ENCODE measurements at regions not wholly inside any gene's neighbourhood (a gene's known extent, or its start where the extent isn't known, plus 50 kb on each side); places are given as distances from the start of the nearest gene placed in this dataset.

GRCh38 chr5:124596595-124597421, 149.6 kb downstream of the ZNF608 start (continued):
- TF ChIP-seq PCBP2 (optimal IDR thresholded peaks at IDR 0.05; ENCODE audit: low read depth, low read length, poor library complexity, severe bottlenecking), result no peak
- TF ChIP-seq RBM22 (optimal IDR thresholded peaks at IDR 0.05; ENCODE audit: low read length), result no peak
- TF ChIP-seq, protein P1, sequence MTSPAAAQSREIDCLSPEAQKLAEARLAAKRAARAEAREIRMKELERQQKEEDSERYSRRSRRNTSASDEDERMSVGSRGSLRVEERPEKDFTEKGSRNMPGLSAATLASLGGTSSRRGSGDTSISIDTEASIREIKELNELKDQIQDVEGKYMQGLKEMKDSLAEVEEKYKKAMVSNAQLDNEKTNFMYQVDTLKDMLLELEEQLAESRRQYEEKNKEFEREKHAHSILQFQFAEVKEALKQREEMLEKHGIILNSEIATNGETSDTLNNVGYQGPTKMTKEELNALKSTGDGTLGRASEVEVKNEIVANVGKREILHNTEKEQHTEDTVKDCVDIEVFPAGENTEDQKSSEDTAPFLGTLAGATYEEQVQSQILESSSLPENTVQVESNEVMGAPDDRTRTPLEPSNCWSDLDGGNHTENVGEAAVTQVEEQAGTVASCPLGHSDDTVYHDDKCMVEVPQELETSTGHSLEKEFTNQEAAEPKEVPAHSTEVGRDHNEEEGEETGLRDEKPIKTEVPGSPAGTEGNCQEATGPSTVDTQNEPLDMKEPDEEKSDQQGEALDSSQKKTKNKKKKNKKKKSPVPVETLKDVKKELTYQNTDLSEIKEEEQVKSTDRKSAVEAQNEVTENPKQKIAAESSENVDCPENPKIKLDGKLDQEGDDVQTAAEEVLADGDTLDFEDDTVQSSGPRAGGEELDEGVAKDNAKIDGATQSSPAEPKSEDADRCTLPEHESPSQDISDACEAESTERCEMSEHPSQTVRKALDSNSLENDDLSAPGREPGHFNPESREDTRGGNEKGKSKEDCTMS (CRISPR knock-in tag; conservative IDR thresholded peaks at IDR 0.05), result no peak
- TF ChIP-seq RARA (CRISPR knock-in tag; IDR thresholded peaks at IDR 0.05), result peak; percentile 69
- TF ChIP-seq AKNA (CRISPR knock-in tag; IDR thresholded peaks at IDR 0.05; ENCODE audit: borderline replicate concordance), result no peak
- no peak; the same call in 1 of the 2 replicates for TF ChIP-seq FOXO1 (CRISPR knock-in tag; IDR thresholded peaks at IDR 0.05)
- no peak for TF ChIP-seq ZNF619 (CRISPR knock-in tag; IDR thresholded peaks at IDR 0.05)
- TF ChIP-seq TBL1XR1 (IDR thresholded peaks at IDR 0.05; ENCODE audit: borderline replicate concordance, low read length, partially characterized antibody), result no peak
- no peak for TF ChIP-seq FOXP1 (IDR thresholded peaks at IDR 0.05)
- peak; percentile 49 for TF ChIP-seq FOXP1 (CRISPR knock-in tag; IDR thresholded peaks at IDR 0.05)
- TF ChIP-seq, protein P2, sequence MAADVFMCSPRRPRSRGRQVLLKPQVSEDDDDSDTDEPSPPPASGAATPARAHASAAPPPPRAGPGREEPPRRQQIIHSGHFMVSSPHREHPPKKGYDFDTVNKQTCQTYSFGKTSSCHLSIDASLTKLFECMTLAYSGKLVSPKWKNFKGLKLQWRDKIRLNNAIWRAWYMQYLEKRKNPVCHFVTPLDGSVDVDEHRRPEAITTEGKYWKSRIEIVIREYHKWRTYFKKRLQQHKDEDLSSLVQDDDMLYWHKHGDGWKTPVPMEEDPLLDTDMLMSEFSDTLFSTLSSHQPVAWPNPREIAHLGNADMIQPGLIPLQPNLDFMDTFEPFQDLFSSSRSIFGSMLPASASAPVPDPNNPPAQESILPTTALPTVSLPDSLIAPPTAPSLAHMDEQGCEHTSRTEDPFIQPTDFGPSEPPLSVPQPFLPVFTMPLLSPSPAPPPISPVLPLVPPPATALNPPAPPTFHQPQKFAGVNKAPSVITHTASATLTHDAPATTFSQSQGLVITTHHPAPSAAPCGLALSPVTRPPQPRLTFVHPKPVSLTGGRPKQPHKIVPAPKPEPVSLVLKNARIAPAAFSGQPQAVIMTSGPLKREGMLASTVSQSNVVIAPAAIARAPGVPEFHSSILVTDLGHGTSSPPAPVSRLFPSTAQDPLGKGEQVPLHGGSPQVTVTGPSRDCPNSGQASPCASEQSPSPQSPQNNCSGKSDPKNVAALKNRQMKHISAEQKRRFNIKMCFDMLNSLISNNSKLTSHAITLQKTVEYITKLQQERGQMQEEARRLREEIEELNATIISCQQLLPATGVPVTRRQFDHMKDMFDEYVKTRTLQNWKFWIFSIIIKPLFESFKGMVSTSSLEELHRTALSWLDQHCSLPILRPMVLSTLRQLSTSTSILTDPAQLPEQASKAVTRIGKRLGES (CRISPR knock-in tag; IDR thresholded peaks at IDR 0.05; ENCODE audit: borderline replicate concordance), result no peak
- TF ChIP-seq THAP11 (CRISPR knock-in tag; IDR thresholded peaks at IDR 0.05), result peak; percentile 42; the same call in 1 of the 2 replicates
- TF ChIP-seq ZNF432 (CRISPR knock-in tag; IDR thresholded peaks at IDR 0.05; ENCODE audit: borderline replicate concordance), result no peak
- no peak for TF ChIP-seq ETV6 (CRISPR knock-in tag; conservative IDR thresholded peaks at IDR 0.05)
- TF ChIP-seq NFRKB (IDR thresholded peaks at IDR 0.05), result no peak
- no peak for TF ChIP-seq KDM3A (CRISPR knock-in tag; IDR thresholded peaks at IDR 0.05; ENCODE audit: low read depth)
- TF ChIP-seq, protein P3, sequence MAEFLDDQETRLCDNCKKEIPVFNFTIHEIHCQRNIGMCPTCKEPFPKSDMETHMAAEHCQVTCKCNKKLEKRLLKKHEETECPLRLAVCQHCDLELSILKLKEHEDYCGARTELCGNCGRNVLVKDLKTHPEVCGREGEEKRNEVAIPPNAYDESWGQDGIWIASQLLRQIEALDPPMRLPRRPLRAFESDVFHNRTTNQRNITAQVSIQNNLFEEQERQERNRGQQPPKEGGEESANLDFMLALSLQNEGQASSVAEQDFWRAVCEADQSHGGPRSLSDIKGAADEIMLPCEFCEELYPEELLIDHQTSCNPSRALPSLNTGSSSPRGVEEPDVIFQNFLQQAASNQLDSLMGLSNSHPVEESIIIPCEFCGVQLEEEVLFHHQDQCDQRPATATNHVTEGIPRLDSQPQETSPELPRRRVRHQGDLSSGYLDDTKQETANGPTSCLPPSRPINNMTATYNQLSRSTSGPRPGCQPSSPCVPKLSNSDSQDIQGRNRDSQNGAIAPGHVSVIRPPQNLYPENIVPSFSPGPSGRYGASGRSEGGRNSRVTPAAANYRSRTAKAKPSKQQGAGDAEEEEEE (CRISPR knock-in tag; IDR thresholded peaks at IDR 0.05; ENCODE audit: borderline replicate concordance), result no peak
